Renal cortical epithelial cell (primary cell): ENCODE measurements at regions not wholly inside any gene's neighbourhood (a gene's known extent, or its start where the extent isn't known, plus 50 kb on each side); places are given as distances from the start of the nearest gene placed in this dataset.
A peak's percentile ranks its signal among the peaks of the same experiment; 100 is the strongest.

ENCODE experiments used
- DNase-seq: peaks from one replicate; pipeline ENCODE4 v3.0.0-alpha.2; 2011; ENCODE audit warnings: low read depth

GRCh38 chr5:107263387-107264018, 407.2 kb downstream of the EFNA5 start:
- no peak for DNase-seq

- peak; percentile 36 for DNase-seq
Observed at GRCh38 chr5:107257885-107258520, 412.7 kb downstream of the EFNA5 start.

- no peak for DNase-seq
Observed at GRCh38 chr5:107254902-107255234, 415.9 kb downstream of the EFNA5 start.

GRCh38 chr5:107254214-107254901, 416.4 kb downstream of the EFNA5 start:
- DNase-seq: no peak

GRCh38 chr5:107253246-107253645, 417.5 kb downstream of the EFNA5 start:
- DNase-seq: peak; percentile 79

- no peak for DNase-seq
Observed at GRCh38 chr5:107251151-107251550, 419.6 kb downstream of the EFNA5 start.

GRCh38 chr5:107248066-107248695, 422.6 kb downstream of the EFNA5 start:
- DNase-seq: peak; percentile 43

- no peak for DNase-seq
Observed at GRCh38 chr5:107247427-107247826, 423.3 kb downstream of the EFNA5 start.

- no peak for DNase-seq
Observed at GRCh38 chr5:107243220-107243579, 427.5 kb downstream of the EFNA5 start.

GRCh38 chr5:107242411-107243219, 428.1 kb downstream of the EFNA5 start:
- no peak for DNase-seq

GRCh38 chr5:107241841-107242240, 428.9 kb downstream of the EFNA5 start:
- no peak for DNase-seq

GRCh38 chr5:107235167-107235566, 435.6 kb downstream of the EFNA5 start:
- DNase-seq: no peak

GRCh38 chr5:107232788-107233187, 437.9 kb downstream of the EFNA5 start:
- DNase-seq: no peak

GRCh38 chr5:107232293-107232692, 438.4 kb downstream of the EFNA5 start:
- no peak for DNase-seq

GRCh38 chr5:107231191-107231590, 439.5 kb downstream of the EFNA5 start:
- DNase-seq: no peak

- DNase-seq: no peak
Observed at GRCh38 chr5:107230367-107230766, 440.4 kb downstream of the EFNA5 start.

- peak; percentile 78 for DNase-seq
Observed at GRCh38 chr5:107228226-107228625, 442.5 kb downstream of the EFNA5 start.

GRCh38 chr5:107224272-107224671, 446.5 kb downstream of the EFNA5 start:
- no peak for DNase-seq

GRCh38 chr5:107223066-107223465, 447.7 kb downstream of the EFNA5 start:
- no peak for DNase-seq

- no peak for DNase-seq
Observed at GRCh38 chr5:107219993-107220392, 450.7 kb downstream of the EFNA5 start.

- peak; percentile 58 for DNase-seq
Observed at GRCh38 chr5:107218457-107219193, 452.1 kb downstream of the EFNA5 start.
